ENCODE measurements at regions not wholly inside any gene's neighbourhood (a gene's known extent, or its start where the extent isn't known, plus 50 kb on each side); places are given as distances from the start of the nearest gene placed in this dataset.
A peak's percentile ranks its signal among the peaks of the same experiment; 100 is the strongest.
"Not testable (repeated sequence)": the region's sequence is repeated elsewhere in the genome, so short reads cannot be mapped to it uniquely, and the experiment has no call there.

DNA sequence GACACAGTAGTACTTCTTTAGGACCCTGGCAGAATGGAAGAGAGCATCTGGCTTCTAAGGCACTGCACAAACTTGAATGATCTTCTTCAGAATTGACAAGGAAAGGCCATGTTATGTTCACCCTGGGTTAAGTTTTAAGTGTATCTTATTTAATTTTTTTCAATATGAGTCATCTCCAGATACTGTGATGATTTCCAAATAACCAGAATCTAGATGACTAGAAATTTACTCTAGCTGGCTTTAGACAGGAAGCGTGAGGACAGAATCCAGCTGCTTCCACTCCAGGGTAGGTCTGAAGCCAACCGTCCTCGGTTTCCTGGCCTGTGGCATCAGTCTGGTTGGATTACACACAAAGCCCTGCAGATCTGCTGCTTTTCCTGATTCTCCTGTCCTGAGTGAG is 370.5 kb downstream of the BCL2L11 start:
- CTCF ChIA-PET; H3K27ac Mint-ChIP-seq (ENCODE audit: low read depth, unreplicated experiment); H3K4me1 Mint-ChIP-seq (ENCODE audit: insufficient read depth, unreplicated experiment); POLR2A ChIA-PET; DNase-seq (ENCODE audit: unreplicated experiment); H3K36me3 Mint-ChIP-seq (ENCODE audit: insufficient read depth, unreplicated experiment); H3K4me3 Mint-ChIP-seq (ENCODE audit: unreplicated experiment); intact Hi-C loops (cut with micrococcal nuclease); BruUV-seq (replicated peaks); H3K9me3 Mint-ChIP-seq (ENCODE audit: unreplicated experiment); H3K27me3 Mint-ChIP-seq (ENCODE audit: insufficient read depth, unreplicated experiment): not testable (repeated sequence)

DNA sequence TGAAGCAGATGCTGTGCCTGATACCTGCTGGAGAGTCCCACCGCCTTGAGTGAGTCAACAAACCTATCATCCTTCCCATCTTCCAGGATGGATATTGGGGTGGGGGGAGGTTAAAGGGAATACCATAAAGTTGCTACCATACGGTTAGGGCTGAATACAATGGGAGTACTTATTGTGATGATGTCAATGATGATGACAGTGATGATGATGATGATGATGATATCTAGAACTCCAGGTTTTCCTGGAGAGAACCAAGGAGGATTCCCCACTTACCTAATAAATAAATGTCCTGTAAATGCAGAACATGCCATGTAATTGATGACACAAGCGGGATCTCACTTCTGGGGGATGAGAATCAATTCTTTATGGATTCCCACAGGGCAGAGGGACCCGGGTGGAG is 370.9 kb downstream of the BCL2L11 start:
- CTCF ChIA-PET; H3K27ac Mint-ChIP-seq (ENCODE audit: low read depth, unreplicated experiment); H3K9me3 Mint-ChIP-seq (ENCODE audit: unreplicated experiment); BruUV-seq (replicated peaks); DNase-seq (ENCODE audit: unreplicated experiment); H3K4me3 Mint-ChIP-seq (ENCODE audit: unreplicated experiment); POLR2A ChIA-PET; H3K4me1 Mint-ChIP-seq (ENCODE audit: insufficient read depth, unreplicated experiment); H3K27me3 Mint-ChIP-seq (ENCODE audit: insufficient read depth, unreplicated experiment); intact Hi-C loops (cut with micrococcal nuclease); H3K36me3 Mint-ChIP-seq (ENCODE audit: insufficient read depth, unreplicated experiment): not testable (repeated sequence)

- H3K27me3 Mint-ChIP-seq (ENCODE audit: insufficient read depth, unreplicated experiment); H3K4me1 Mint-ChIP-seq (ENCODE audit: insufficient read depth, unreplicated experiment); H3K27ac Mint-ChIP-seq (ENCODE audit: low read depth, unreplicated experiment); BruUV-seq (replicated peaks); H3K36me3 Mint-ChIP-seq (ENCODE audit: insufficient read depth, unreplicated experiment); intact Hi-C loops (cut with micrococcal nuclease); DNase-seq (ENCODE audit: unreplicated experiment); H3K9me3 Mint-ChIP-seq (ENCODE audit: unreplicated experiment); POLR2A ChIA-PET; CTCF ChIA-PET: not testable (repeated sequence)
- H3K4me3 Mint-ChIP-seq (ENCODE audit: unreplicated experiment): peak overlapping the region; percentile 68
Measured at GRCh38 chr2:111492995-111493719, 372.4 kb downstream of the BCL2L11 start.

GRCh38 chr2:111493720-111494078 is 373.0 kb downstream of the BCL2L11 start:
- DNase-seq (ENCODE audit: unreplicated experiment); intact Hi-C loops (cut with micrococcal nuclease); H3K27ac Mint-ChIP-seq (ENCODE audit: low read depth, unreplicated experiment); POLR2A ChIA-PET; BruUV-seq (replicated peaks); H3K9me3 Mint-ChIP-seq (ENCODE audit: unreplicated experiment); H3K27me3 Mint-ChIP-seq (ENCODE audit: insufficient read depth, unreplicated experiment); H3K36me3 Mint-ChIP-seq (ENCODE audit: insufficient read depth, unreplicated experiment); H3K4me1 Mint-ChIP-seq (ENCODE audit: insufficient read depth, unreplicated experiment); CTCF ChIA-PET: not testable (repeated sequence)
- peak overlapping the region; percentile 68 for H3K4me3 Mint-ChIP-seq (ENCODE audit: unreplicated experiment)

DNA sequence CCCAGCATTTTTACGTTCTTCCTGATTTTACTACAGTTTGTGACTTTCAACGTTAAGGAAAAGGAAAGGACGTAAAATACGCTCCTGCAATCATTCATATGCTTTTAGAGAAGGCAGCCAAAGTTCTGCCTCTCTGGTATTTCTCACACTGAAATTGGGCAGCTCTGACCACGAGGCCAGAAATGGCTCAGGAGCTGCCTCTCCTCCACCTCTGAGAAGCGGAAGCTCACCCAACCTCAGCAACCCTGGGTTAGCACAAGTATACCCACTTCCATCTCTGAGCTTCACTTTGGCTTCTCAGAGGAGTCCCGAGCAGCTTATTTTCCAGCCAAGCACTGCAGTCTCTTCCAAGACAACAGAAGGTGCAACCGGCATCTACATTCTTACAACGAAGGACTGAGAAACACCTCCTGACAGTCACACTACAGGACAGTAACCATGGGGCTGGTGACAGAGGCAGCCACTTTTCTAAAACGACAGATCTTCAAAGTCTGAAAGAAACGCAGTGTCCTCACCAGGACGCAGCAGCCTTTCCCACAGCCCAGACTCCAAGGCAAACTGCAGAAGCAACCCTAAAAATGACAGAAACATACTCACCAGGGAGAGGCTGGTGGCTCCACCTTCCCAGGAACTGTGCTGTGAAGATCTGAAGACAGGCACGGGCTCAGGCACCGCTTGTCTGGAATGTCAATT is 373.7 kb downstream of the BCL2L11 start:
- H3K27me3 Mint-ChIP-seq (ENCODE audit: insufficient read depth, unreplicated experiment); H3K4me1 Mint-ChIP-seq (ENCODE audit: insufficient read depth, unreplicated experiment); H3K9me3 Mint-ChIP-seq (ENCODE audit: unreplicated experiment); POLR2A ChIA-PET; H3K36me3 Mint-ChIP-seq (ENCODE audit: insufficient read depth, unreplicated experiment); DNase-seq (ENCODE audit: unreplicated experiment); intact Hi-C loops (cut with micrococcal nuclease); CTCF ChIA-PET; H3K27ac Mint-ChIP-seq (ENCODE audit: low read depth, unreplicated experiment): not testable (repeated sequence)
- TSS peak; percentile 81 for BruUV-seq (replicated peaks)
- H3K4me3 Mint-ChIP-seq (ENCODE audit: unreplicated experiment): peak overlapping the region; percentile 68

DNA sequence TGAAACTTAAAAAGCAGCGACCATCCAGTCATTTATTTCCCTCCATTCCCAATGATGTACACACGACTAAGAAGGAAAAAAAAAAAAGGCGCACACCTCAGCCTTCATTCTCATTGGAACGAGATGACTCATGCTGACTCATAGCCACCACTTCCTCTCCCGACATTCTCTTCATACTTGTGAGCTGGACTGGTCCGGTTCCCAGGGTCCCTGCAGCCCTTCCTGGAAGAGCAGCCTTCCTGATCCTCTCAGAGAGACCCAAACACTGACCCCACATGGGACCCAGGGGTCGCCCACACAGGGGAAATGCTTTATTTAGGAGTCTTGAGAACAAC is 374.2 kb downstream of the BCL2L11 start:
- POLR2A ChIA-PET; H3K27me3 Mint-ChIP-seq (ENCODE audit: insufficient read depth, unreplicated experiment); H3K9me3 Mint-ChIP-seq (ENCODE audit: unreplicated experiment); H3K27ac Mint-ChIP-seq (ENCODE audit: low read depth, unreplicated experiment); H3K4me1 Mint-ChIP-seq (ENCODE audit: insufficient read depth, unreplicated experiment); BruUV-seq (replicated peaks); CTCF ChIA-PET; intact Hi-C loops (cut with micrococcal nuclease); H3K36me3 Mint-ChIP-seq (ENCODE audit: insufficient read depth, unreplicated experiment); DNase-seq (ENCODE audit: unreplicated experiment): not testable (repeated sequence)
- peak overlapping the region; percentile 68 for H3K4me3 Mint-ChIP-seq (ENCODE audit: unreplicated experiment)

DNA sequence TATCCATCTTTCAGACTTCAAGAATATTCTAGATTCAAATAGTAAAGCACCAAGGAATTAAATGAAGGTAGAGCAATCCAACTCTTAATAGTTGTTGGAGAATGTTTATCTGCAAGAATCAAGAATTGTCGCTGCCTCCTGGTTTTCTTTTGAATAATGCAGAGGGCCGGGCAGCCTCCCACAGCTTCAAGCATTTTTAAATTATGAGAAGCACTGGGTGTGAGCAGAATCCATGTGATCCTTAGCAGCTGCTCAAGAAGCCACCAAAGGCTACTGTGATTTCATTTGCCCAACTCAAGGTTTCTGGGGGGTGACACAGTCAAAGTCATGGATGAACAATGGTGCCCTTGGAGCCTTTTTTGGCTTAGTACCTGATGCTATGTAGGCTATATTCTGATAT is 374.9 kb downstream of the BCL2L11 start:
- POLR2A ChIA-PET; intact Hi-C loops (cut with micrococcal nuclease); H3K27me3 Mint-ChIP-seq (ENCODE audit: insufficient read depth, unreplicated experiment); H3K4me3 Mint-ChIP-seq (ENCODE audit: unreplicated experiment); H3K9me3 Mint-ChIP-seq (ENCODE audit: unreplicated experiment); H3K4me1 Mint-ChIP-seq (ENCODE audit: insufficient read depth, unreplicated experiment); CTCF ChIA-PET; H3K36me3 Mint-ChIP-seq (ENCODE audit: insufficient read depth, unreplicated experiment); H3K27ac Mint-ChIP-seq (ENCODE audit: low read depth, unreplicated experiment): not testable (repeated sequence)
- peak; percentile 8 for DNase-seq (ENCODE audit: unreplicated experiment)
- TSS peak; percentile 31 for BruUV-seq (replicated peaks)

DNA sequence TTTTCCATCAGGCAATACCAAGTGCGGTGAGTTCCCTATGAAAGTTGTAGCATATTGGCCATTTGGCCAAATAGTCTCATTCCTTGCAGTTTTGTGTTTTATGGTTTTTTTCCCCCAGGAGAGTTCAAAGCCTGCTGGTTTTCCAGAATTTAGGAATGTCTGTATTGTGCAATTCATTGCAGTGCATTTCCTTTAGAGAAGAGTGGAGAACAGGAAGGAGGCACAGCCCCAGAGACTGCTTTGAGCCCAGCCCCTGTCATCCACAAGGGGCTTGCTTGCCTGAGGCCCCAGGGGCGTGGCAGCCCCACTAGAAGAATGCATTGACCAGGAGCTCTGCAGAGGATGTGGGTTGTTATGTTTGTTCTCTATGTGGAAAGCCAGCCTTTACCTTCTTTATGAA is 375.5 kb downstream of the BCL2L11 start:
- POLR2A ChIA-PET; H3K4me3 Mint-ChIP-seq (ENCODE audit: unreplicated experiment); H3K27ac Mint-ChIP-seq (ENCODE audit: low read depth, unreplicated experiment); H3K9me3 Mint-ChIP-seq (ENCODE audit: unreplicated experiment); intact Hi-C loops (cut with micrococcal nuclease); H3K36me3 Mint-ChIP-seq (ENCODE audit: insufficient read depth, unreplicated experiment); BruUV-seq (replicated peaks); H3K4me1 Mint-ChIP-seq (ENCODE audit: insufficient read depth, unreplicated experiment); H3K27me3 Mint-ChIP-seq (ENCODE audit: insufficient read depth, unreplicated experiment); CTCF ChIA-PET: not testable (repeated sequence)
- peak; percentile 31 for DNase-seq (ENCODE audit: unreplicated experiment)

- intact Hi-C loops (cut with micrococcal nuclease); H3K4me1 Mint-ChIP-seq (ENCODE audit: insufficient read depth, unreplicated experiment); POLR2A ChIA-PET; H3K9me3 Mint-ChIP-seq (ENCODE audit: unreplicated experiment); CTCF ChIA-PET; H3K4me3 Mint-ChIP-seq (ENCODE audit: unreplicated experiment); H3K27me3 Mint-ChIP-seq (ENCODE audit: insufficient read depth, unreplicated experiment); H3K36me3 Mint-ChIP-seq (ENCODE audit: insufficient read depth, unreplicated experiment); DNase-seq (ENCODE audit: unreplicated experiment); H3K27ac Mint-ChIP-seq (ENCODE audit: low read depth, unreplicated experiment); BruUV-seq (replicated peaks): not testable (repeated sequence)
Measured at GRCh38 chr2:111496860-111497259, 376.1 kb downstream of the BCL2L11 start.

DNA sequence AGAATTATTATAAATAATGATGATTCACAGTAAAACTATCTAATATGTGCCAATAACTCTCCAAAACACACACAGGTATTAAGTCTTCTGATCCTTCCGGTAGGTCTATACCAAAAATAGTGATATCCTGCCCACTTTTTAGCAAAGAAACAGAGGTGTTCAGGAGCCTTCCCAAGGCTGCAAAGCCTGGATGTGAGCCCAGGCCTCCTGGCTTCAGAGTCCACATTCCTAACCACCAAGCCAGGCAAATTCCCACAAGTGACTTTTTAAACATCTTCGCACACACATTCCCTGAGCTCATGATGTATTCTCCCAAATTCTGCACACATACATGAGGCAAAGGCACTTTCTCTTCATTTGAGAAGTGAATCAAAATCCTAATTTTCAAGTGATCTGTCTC is 376.6 kb downstream of the BCL2L11 start:
- peak; percentile 52 for DNase-seq (ENCODE audit: unreplicated experiment)
- H3K36me3 Mint-ChIP-seq (ENCODE audit: insufficient read depth, unreplicated experiment); POLR2A ChIA-PET; CTCF ChIA-PET; H3K4me3 Mint-ChIP-seq (ENCODE audit: unreplicated experiment); H3K9me3 Mint-ChIP-seq (ENCODE audit: unreplicated experiment); H3K4me1 Mint-ChIP-seq (ENCODE audit: insufficient read depth, unreplicated experiment); BruUV-seq (replicated peaks); intact Hi-C loops (cut with micrococcal nuclease); H3K27me3 Mint-ChIP-seq (ENCODE audit: insufficient read depth, unreplicated experiment): not testable (repeated sequence)
- H3K27ac Mint-ChIP-seq (ENCODE audit: low read depth, unreplicated experiment): peak overlapping the region; percentile 60

All from MCF 10A (cell line).